ENCODE measurements at regions not wholly inside any gene's neighbourhood (a gene's known extent, or its start where the extent isn't known, plus 50 kb on each side); places are given as distances from the start of the nearest gene placed in this dataset.

- H3K9me3 ChIP-seq (ENCODE audit: control insufficient read depth in 1 of 2, insufficient read depth in 1 of 2, low read length in 2 of 2) = no peaks in the 10 kb centered on the region
- peaks cover 0 to 2% of the 10 kb centered on the region in 2 experiments for H3K27me3 ChIP-seq (ENCODE audit: control insufficient read depth in 1 of 2, insufficient read depth in 2 of 2, low read length in 2 of 2)
- DNase-seq (no peak), ATAC-seq (ENCODE audit: poor library complexity) (no peak)
- no peaks in the 10 kb centered on the region for H3K9me3 Mint-ChIP-seq
- H3K4me1 Mint-ChIP-seq (ENCODE audit: low read depth) = no peaks in the 10 kb centered on the region
- no peaks in the 10 kb centered on the region for H3K36me3 Mint-ChIP-seq (ENCODE audit: low read depth)
- TF ChIP-seq CTCF (IDR thresholded peaks at IDR 0.05) = no peak
- ChIA-PET POLR2A (no interaction called here), CTCF (no interaction called here)
- no peaks in the 10 kb centered on the region for H3K4me1 ChIP-seq (ENCODE audit: insufficient read depth, low read length)
- H3K27ac Mint-ChIP-seq = no peak overlapping the region
- no peak overlapping the region for H3K4me3 ChIP-seq (ENCODE audit: low read length)
- peaks cover 12% of the 10 kb centered on the region for H3K27me3 Mint-ChIP-seq
- no peak overlapping the region for H3K27ac ChIP-seq (ENCODE audit: low read depth in 1 of 2, low read length in 2 of 2)
- intact Hi-C loops (cut with DNase I, micrococcal nuclease) = no loop called here
- H3K4me3 Mint-ChIP-seq = no peak overlapping the region
- no peaks in the 10 kb centered on the region for H3K36me3 ChIP-seq (ENCODE audit: insufficient read depth, low read length)
These were observed 194.5 kb upstream of the ARSJ start for GRCh38 chr4:114173968-114174367.

GRCh38 chr4:114177628-114178027 lies 198.2 kb upstream of the ARSJ start:
- POLR2A ChIA-PET = no interaction called here
- H3K9me3 Mint-ChIP-seq = peaks cover 4% of the 10 kb centered on the region
- CTCF ChIA-PET = no interaction called here

GRCh38 chr4:114178392-114178791 lies 198.9 kb upstream of the ARSJ start:
- H3K36me3 Mint-ChIP-seq (ENCODE audit: low read depth) = no peaks in the 10 kb centered on the region
- peaks cover 4% of the 10 kb centered on the region for H3K27me3 Mint-ChIP-seq
- ATAC-seq (ENCODE audit: poor library complexity) = no peak
- TF ChIP-seq CTCF (IDR thresholded peaks at IDR 0.05) = no peak
- Histone ChIP-seq H3K36me3 (ENCODE audit: insufficient read depth, low read length) (no peaks in the 10 kb centered on the region), H3K4me1 (ENCODE audit: insufficient read depth, low read length) (no peaks in the 10 kb centered on the region), H3K27me3 (ENCODE audit: control insufficient read depth in 1 of 2, insufficient read depth in 2 of 2, low read length in 2 of 2) (no peaks in the 10 kb centered on the region), H3K27ac (ENCODE audit: low read depth in 1 of 2, low read length in 2 of 2) (no peak overlapping the region), H3K4me3 (ENCODE audit: low read length) (no peak overlapping the region), H3K9me3 (ENCODE audit: control insufficient read depth in 1 of 2, insufficient read depth in 1 of 2, low read length in 2 of 2) (peaks cover 0 to 6% of the 10 kb centered on the region in 2 experiments)
- POLR2A ChIA-PET = no interaction called here
- DNase-seq = no peak
- intact Hi-C loops (cut with DNase I, micrococcal nuclease) = loop anchor here in 1 of 2 experiments (5.0 kb wide), 1 partner anchor 226 kb away; no protein-coding TSS in a partner anchor
- H3K9me3 Mint-ChIP-seq = peaks cover 6% of the 10 kb centered on the region
- no peaks in the 10 kb centered on the region for H3K4me1 Mint-ChIP-seq (ENCODE audit: low read depth)
- CTCF ChIA-PET = no interaction called here
- no peak overlapping the region for H3K27ac Mint-ChIP-seq
- H3K4me3 Mint-ChIP-seq = no peak overlapping the region

More at GRCh38 chr4:114177628-114178027, 198.2 kb upstream of the ARSJ start:
- H3K4me3 Mint-ChIP-seq = no peak overlapping the region
- Histone ChIP-seq H3K9me3 (ENCODE audit: control insufficient read depth in 1 of 2, insufficient read depth in 1 of 2, low read length in 2 of 2) (no peaks in the 10 kb centered on the region), H3K27me3 (ENCODE audit: control insufficient read depth in 1 of 2, insufficient read depth in 2 of 2, low read length in 2 of 2) (peaks cover 0 to 2% of the 10 kb centered on the region in 2 experiments), H3K4me3 (ENCODE audit: low read length) (no peak overlapping the region), H3K36me3 (ENCODE audit: insufficient read depth, low read length) (no peaks in the 10 kb centered on the region), H3K4me1 (ENCODE audit: insufficient read depth, low read length) (no peaks in the 10 kb centered on the region), H3K27ac (ENCODE audit: low read depth in 1 of 2, low read length in 2 of 2) (no peak overlapping the region)
- H3K4me1 Mint-ChIP-seq (ENCODE audit: low read depth) = no peaks in the 10 kb centered on the region
- DNase-seq (no peak), ATAC-seq (ENCODE audit: poor library complexity) (no peak)
- H3K36me3 Mint-ChIP-seq (ENCODE audit: low read depth) = no peaks in the 10 kb centered on the region
- intact Hi-C loops (cut with DNase I, micrococcal nuclease) = loop anchor here in 1 of 2 experiments (5.0 kb wide), 1 partner anchor 225 kb away; no protein-coding TSS in a partner anchor
- no peak for TF ChIP-seq CTCF (IDR thresholded peaks at IDR 0.05)
- no peak overlapping the region for H3K27ac Mint-ChIP-seq
- peaks cover 12% of the 10 kb centered on the region for H3K27me3 Mint-ChIP-seq
